BE2C (cell line): ENCODE measurements at regions not wholly inside any gene's neighbourhood (a gene's known extent, or its start where the extent isn't known, plus 50 kb on each side); places are given as distances from the start of the nearest gene placed in this dataset.
A peak's percentile ranks its signal among the peaks of the same experiment; 100 is the strongest.

Source experiments
- DNase-seq: peaks from one replicate; pipeline ENCODE4 v3.0.0-alpha.2; 2020
- H3K27me3 ChIP-seq: fragments of 250-450 bp; sonication (Bioruptor Pico); 2 replicates; pipeline ENCODE4 v1.5.1; 2020; ENCODE audit warnings: mild to moderate bottlenecking
- H3K36me3 ChIP-seq: fragments of 250-450 bp; sonication (Bioruptor Pico); 2 replicates; pipeline ENCODE4 v1.5.1; 2020; ENCODE audit warnings: mild to moderate bottlenecking
- H3K4me1 ChIP-seq: fragments of 250-450 bp; sonication (Bioruptor Pico); 2 replicates; pipeline ENCODE4 v1.5.1; 2020
- H3K4me3 ChIP-seq: 2 replicates; pipeline ENCODE4 v1.5.1; 2011; ENCODE audit warnings: low read depth, low read length
- H3K9me3 ChIP-seq: fragments of 250-450 bp; sonication (Bioruptor Pico); 2 replicates; pipeline ENCODE4 v1.5.1; 2020
- TF ChIP-seq, protein P1 (sequence below): IDR thresholded peaks from 2 replicates; pipeline ENCODE4 v1.5.1; 2012; ENCODE audit warnings: mild to moderate bottlenecking, low read depth, low read length

DNA sequence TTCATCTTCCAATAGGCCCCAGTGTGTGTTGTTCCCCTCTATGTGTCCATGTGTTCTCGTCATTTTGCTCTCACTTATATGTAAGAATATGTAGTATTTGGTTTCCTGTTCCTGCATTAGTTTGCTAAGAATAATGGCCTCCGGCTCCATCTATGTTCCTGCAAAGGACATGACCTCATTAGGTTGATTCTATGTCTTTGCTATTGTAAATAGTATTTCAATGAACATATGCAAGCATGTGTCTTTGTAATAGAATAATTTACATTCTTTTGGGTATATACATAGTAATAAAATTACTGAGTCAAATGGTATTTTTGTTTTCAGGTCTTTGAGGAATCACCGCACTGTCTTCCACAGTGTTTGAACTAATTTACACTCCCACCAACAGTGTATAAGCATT lies 202.9 kb upstream of the KIRREL3 start:
- Histone ChIP-seq H3K36me3 (no peaks in the 10 kb centered on the region), H3K4me1 (no peaks in the 10 kb centered on the region), H3K9me3 (no peaks in the 10 kb centered on the region; the same call in 1 of the 2 replicates), H3K27me3 (no peaks in the 10 kb centered on the region), H3K4me3 (no peak overlapping the region)
- DNase-seq: no peak
- TF ChIP-seq, protein P1, sequence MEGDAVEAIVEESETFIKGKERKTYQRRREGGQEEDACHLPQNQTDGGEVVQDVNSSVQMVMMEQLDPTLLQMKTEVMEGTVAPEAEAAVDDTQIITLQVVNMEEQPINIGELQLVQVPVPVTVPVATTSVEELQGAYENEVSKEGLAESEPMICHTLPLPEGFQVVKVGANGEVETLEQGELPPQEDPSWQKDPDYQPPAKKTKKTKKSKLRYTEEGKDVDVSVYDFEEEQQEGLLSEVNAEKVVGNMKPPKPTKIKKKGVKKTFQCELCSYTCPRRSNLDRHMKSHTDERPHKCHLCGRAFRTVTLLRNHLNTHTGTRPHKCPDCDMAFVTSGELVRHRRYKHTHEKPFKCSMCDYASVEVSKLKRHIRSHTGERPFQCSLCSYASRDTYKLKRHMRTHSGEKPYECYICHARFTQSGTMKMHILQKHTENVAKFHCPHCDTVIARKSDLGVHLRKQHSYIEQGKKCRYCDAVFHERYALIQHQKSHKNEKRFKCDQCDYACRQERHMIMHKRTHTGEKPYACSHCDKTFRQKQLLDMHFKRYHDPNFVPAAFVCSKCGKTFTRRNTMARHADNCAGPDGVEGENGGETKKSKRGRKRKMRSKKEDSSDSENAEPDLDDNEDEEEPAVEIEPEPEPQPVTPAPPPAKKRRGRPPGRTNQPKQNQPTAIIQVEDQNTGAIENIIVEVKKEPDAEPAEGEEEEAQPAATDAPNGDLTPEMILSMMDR: no peak

DNA sequence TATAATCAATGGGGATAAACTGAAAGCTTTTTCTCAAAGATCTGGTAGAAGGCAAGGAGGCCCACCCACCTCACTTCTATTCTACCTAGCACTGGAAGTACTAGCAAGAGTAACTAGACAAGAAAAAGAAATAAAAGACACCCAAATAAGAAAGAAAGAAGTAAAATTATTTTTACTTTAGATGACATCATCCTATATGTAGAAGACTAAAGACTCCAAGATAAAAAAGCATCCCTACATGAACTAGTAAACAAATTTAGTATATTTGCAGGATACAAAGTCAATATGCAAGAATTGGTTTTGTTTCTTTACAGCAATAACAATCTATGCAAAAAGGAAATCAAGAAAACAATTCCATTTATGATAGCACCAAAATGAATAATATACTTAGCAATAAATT lies 201.5 kb upstream of the KIRREL3 start:
- DNase-seq: no peak
- H3K27me3 ChIP-seq: no peaks in the 10 kb centered on the region
- H3K9me3 ChIP-seq: no peaks in the 10 kb centered on the region
- H3K36me3 ChIP-seq: no peaks in the 10 kb centered on the region
- H3K4me1 ChIP-seq: no peaks in the 10 kb centered on the region
- H3K4me3 ChIP-seq: no peak overlapping the region
- TF ChIP-seq, protein P1: no peak

DNA sequence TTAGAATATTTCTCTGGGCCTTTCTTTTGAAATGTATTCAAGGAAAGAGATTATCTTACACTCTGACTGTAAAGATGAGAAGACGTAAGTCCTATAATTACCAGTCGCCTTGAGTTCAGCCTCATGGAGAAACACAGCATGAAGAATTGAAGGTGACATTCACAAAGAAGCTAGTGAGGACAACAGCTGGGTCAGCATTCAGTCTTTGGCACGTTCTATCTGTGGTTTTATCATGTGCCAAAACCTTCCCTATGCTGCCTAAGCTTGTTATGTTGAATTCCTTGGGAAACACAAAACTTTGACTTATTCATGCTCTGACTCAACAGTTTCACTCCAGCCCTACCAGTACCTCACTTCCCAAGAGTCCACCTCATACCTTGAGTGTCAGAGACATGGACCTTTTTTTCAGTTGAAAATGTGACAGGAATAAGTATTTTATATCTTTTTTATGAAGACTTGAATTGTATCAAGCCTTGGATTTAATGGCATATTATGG lies 198.8 kb upstream of the KIRREL3 start:
- TF ChIP-seq, protein P1: no peak
- Histone ChIP-seq H3K4me1 (peaks cover 14% of the 10 kb centered on the region), H3K27me3 (no peaks in the 10 kb centered on the region), H3K9me3 (no peaks in the 10 kb centered on the region), H3K36me3 (no peaks in the 10 kb centered on the region), H3K4me3 (no peak overlapping the region)
- no peak for DNase-seq

DNA sequence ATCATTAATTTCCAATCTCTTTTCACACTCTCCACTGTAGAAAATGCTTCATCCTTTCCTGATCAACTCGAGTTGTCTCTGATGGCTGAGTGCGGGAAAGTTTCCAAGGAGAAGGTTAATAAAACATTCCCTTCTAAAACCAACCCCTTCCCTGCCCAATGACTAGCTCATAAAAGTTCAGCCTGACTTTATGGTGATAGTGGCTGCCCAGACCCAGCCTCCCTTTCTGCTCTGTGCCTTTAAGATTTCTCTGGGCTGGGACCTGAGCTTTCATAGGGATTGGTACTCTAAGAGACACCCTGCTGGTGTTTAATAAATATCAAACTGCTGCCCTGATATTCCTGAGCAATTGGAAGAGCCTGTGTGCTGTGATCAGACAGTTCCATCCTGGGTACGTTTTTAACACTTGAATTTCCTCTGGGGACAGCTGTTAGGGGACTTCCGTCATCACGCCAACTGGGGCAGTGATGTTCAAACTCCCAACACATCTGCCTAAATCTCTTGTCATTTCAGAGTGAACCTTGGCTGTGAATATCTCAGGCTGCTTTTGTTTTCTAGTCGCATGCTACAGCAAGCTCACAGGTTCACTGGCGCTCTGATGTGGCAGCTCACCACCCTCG lies 195.0 kb upstream of the KIRREL3 start:
- Histone ChIP-seq H3K9me3 (no peaks in the 10 kb centered on the region), H3K36me3 (no peaks in the 10 kb centered on the region), H3K4me1 (peaks cover 24% of the 10 kb centered on the region), H3K27me3 (no peaks in the 10 kb centered on the region), H3K4me3 (no peak overlapping the region)
- DNase-seq: no peak
- TF ChIP-seq, protein P1: no peak

DNA sequence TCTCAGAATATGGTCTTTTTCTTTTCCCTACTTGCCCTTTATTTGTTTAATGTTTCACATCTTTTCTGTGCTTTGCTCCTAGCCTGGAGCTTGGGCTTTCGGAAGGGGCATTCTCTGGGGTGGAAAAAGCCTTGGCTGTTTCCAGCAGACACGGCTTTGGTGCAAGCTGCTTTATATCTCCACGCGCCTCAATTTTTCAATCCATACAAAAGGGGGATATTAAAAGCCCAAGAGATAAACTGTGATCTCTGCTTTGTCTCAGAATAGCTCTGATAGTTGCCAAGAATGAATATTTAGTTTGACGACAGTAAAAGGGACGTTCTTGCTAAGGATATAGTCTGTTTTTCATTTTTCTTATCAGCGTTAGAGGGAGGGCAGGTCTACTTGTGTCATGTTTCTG lies 194.0 kb upstream of the KIRREL3 start:
- H3K4me1 ChIP-seq: peaks cover 24% of the 10 kb centered on the region
- no peaks in the 10 kb centered on the region for H3K36me3 ChIP-seq
- H3K9me3 ChIP-seq: no peaks in the 10 kb centered on the region
- H3K27me3 ChIP-seq: no peaks in the 10 kb centered on the region
- peak; percentile 20 for DNase-seq
- H3K4me3 ChIP-seq: peak overlapping the region; percentile 12
- TF ChIP-seq, protein P1: no peak

DNA sequence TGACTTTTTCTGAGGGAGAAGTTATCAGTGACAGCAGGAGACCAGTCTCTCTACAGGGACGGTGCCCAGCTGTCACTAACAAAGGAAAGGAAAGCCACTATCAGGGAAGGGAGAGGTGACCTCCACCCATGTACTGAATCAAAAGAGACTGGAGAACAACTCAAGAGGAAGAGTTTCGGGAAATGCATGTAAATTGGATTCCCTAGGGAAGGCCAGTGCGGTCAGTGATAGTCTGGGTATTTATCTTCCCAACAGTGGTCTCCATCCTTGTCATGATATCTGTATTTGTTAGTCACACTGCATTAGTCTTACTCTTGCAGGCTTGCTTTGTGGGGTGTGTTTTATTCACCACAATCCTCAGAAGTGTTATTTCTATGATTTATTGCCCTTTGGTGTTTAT lies 193.4 kb upstream of the KIRREL3 start:
- Histone ChIP-seq H3K4me1 (peaks cover 24% of the 10 kb centered on the region), H3K9me3 (no peaks in the 10 kb centered on the region), H3K4me3 (peak overlapping the region; percentile 12; the same call in 1 of the 2 replicates), H3K36me3 (no peaks in the 10 kb centered on the region), H3K27me3 (no peaks in the 10 kb centered on the region)
- peak; percentile 19 for DNase-seq
- TF ChIP-seq, protein P1: no peak
